ENCODE measurements at regions not wholly inside any gene's neighbourhood (a gene's known extent, or its start where the extent isn't known, plus 50 kb on each side); places are given as distances from the start of the nearest gene placed in this dataset.
"Not testable (repeated sequence)": the region's sequence is repeated elsewhere in the genome, so short reads cannot be mapped to it uniquely, and the experiment has no call there.

- no peak for DNase-seq (ENCODE audit: low read depth in 1 of 2, low spot score in 1 of 2)
Observed at GRCh38 chr1:55443175-55443915, 228.2 kb upstream of the USP24 start.

GRCh38 chr1:55441489-55441888 is 226.3 kb upstream of the USP24 start:
- no peak for DNase-seq (ENCODE audit: low read depth in 1 of 2, low spot score in 1 of 2)

- DNase-seq (ENCODE audit: low read depth in 1 of 2, low spot score in 1 of 2) = no peak
Observed at GRCh38 chr1:55437692-55438091, 222.5 kb upstream of the USP24 start.

GRCh38 chr1:55430720-55431119 is 215.6 kb upstream of the USP24 start:
- DNase-seq (ENCODE audit: low read depth in 1 of 2, low spot score in 1 of 2) = not testable (repeated sequence)

- DNase-seq (ENCODE audit: low read depth in 1 of 2, low spot score in 1 of 2) = not testable (repeated sequence)
Observed at GRCh38 chr1:55430206-55430605, 215.0 kb upstream of the USP24 start.

GRCh38 chr1:55428944-55429931 is 214.1 kb upstream of the USP24 start:
- no peak for DNase-seq (ENCODE audit: low read depth in 1 of 2, low spot score in 1 of 2)

- DNase-seq (ENCODE audit: low read depth in 1 of 2, low spot score in 1 of 2) = no peak
Observed at GRCh38 chr1:55428231-55428630, 213.1 kb upstream of the USP24 start.

- no peak for DNase-seq (ENCODE audit: low read depth in 1 of 2, low spot score in 1 of 2)
Observed at GRCh38 chr1:55427606-55428005, 212.4 kb upstream of the USP24 start.

GRCh38 chr1:55426619-55427018 is 211.5 kb upstream of the USP24 start:
- DNase-seq (ENCODE audit: low read depth in 1 of 2, low spot score in 1 of 2) = no peak

GRCh38 chr1:55426156-55426555 is 211.0 kb upstream of the USP24 start:
- DNase-seq (ENCODE audit: low read depth in 1 of 2, low spot score in 1 of 2) = no peak

- DNase-seq (ENCODE audit: low read depth in 1 of 2, low spot score in 1 of 2) = no peak
Observed at GRCh38 chr1:55425310-55425930, 210.3 kb upstream of the USP24 start.

GRCh38 chr1:55423376-55423775 is 208.2 kb upstream of the USP24 start:
- DNase-seq (ENCODE audit: low read depth in 1 of 2, low spot score in 1 of 2) = no peak

- no peak for DNase-seq (ENCODE audit: low read depth in 1 of 2, low spot score in 1 of 2)
Observed at GRCh38 chr1:55420929-55421716, 206.0 kb upstream of the USP24 start.

GRCh38 chr1:55420026-55420425 is 204.9 kb upstream of the USP24 start:
- no peak for DNase-seq (ENCODE audit: low read depth in 1 of 2, low spot score in 1 of 2)

- DNase-seq (ENCODE audit: low read depth in 1 of 2, low spot score in 1 of 2) = no peak
Observed at GRCh38 chr1:55418208-55419000, 203.2 kb upstream of the USP24 start.

- DNase-seq (ENCODE audit: low read depth in 1 of 2, low spot score in 1 of 2) = no peak
Observed at GRCh38 chr1:55416164-55416842, 201.1 kb upstream of the USP24 start.

GRCh38 chr1:55413286-55413685 is 198.1 kb upstream of the USP24 start:
- no peak for DNase-seq (ENCODE audit: low read depth in 1 of 2, low spot score in 1 of 2)

GRCh38 chr1:55412060-55412459 is 196.9 kb upstream of the USP24 start:
- no peak for DNase-seq (ENCODE audit: low read depth in 1 of 2, low spot score in 1 of 2)

GRCh38 chr1:55402671-55403464 is 187.7 kb upstream of the USP24 start:
- no peak for DNase-seq (ENCODE audit: low read depth in 1 of 2, low spot score in 1 of 2)
